Fibroblast of the aortic adventitia (primary cell): ENCODE measurements at regions not wholly inside any gene's neighbourhood (a gene's known extent, or its start where the extent isn't known, plus 50 kb on each side); places are given as distances from the start of the nearest gene placed in this dataset.

Source experiments
- DNase-seq: peaks from one replicate; pipeline ENCODE4 v3.0.0-alpha.2; 2010; ENCODE audit warnings: low read depth
- H3K4me3 ChIP-seq: 2 replicates; pipeline ENCODE4 v1.5.1; 2011; ENCODE audit warnings: low read depth, mild to moderate bottlenecking, control low read depth, low read length, moderate library complexity
- TF ChIP-seq, protein P1 (sequence below): IDR thresholded peaks from 2 replicates; pipeline ENCODE4 v1.5.1; 2011; ENCODE audit warnings: mild to moderate bottlenecking, low read length, control low read depth, inconsistent platforms; ENCODE audit not compliant: insufficient read depth

DNA sequence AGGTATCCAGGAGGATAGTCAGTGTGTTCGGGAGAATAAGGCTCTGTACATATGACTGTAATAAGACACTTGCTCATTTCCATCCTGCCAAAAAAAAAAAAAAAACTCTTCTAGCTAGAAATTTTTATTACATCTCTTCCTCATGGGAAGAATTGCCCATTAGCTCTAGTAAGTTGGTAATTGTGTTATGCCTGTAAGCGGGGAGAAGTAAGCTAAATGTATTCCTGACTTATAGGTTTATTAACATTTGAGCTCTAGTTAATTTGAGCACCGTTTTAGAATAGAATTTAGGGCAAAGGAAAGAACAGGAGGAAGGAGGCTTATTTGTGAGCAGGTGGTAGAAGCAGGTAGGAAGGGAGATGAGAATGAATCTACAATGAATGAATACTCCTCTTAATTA is 1210.6 kb downstream of the SORCS1 start:
- no peak overlapping the region for H3K4me3 ChIP-seq
- no peak for DNase-seq
- TF ChIP-seq, protein P1, sequence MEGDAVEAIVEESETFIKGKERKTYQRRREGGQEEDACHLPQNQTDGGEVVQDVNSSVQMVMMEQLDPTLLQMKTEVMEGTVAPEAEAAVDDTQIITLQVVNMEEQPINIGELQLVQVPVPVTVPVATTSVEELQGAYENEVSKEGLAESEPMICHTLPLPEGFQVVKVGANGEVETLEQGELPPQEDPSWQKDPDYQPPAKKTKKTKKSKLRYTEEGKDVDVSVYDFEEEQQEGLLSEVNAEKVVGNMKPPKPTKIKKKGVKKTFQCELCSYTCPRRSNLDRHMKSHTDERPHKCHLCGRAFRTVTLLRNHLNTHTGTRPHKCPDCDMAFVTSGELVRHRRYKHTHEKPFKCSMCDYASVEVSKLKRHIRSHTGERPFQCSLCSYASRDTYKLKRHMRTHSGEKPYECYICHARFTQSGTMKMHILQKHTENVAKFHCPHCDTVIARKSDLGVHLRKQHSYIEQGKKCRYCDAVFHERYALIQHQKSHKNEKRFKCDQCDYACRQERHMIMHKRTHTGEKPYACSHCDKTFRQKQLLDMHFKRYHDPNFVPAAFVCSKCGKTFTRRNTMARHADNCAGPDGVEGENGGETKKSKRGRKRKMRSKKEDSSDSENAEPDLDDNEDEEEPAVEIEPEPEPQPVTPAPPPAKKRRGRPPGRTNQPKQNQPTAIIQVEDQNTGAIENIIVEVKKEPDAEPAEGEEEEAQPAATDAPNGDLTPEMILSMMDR = no peak

DNA sequence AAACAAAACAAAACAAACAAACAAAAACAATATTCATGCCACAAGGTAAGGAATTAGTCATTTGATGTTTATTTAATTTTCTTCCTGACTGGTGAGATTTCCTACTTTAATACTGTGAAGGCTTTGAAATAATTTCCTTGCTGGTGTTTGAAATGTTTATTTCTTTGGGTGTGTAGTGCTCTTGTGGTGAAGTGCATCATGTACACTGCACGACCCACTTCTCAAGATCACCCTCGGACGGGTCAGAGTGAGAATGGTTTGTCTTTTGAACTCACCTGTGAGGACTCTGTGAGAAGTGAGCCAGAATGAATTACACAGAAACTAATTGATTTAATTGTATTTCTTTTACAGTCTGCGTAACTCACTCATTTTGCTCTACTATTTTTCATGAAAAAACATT is 1211.5 kb downstream of the SORCS1 start:
- TF ChIP-seq, protein P1 = no peak
- no peak overlapping the region for H3K4me3 ChIP-seq
- DNase-seq = no peak

DNA sequence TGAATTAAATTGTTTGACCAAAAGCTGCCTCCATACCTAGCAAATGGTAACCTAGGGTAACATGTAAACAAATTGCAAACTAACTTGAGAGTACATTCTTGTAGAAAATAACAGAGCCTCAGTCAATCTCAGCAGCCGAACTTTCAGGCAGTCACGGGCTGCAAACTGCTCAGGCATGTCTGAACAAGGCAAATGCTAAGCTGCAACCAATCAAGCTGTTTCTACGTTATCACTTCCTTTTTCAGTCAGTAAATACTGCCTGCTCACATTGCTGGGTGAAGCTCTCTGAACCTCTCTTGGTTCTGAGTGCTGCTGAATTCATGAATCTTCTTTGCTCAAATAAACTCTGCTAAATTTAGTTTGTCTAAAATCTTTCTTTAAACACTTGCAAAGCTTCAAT is 1212.4 kb downstream of the SORCS1 start:
- peak; percentile 21 for DNase-seq
- no peak overlapping the region for H3K4me3 ChIP-seq
- TF ChIP-seq, protein P1 = no peak

DNA sequence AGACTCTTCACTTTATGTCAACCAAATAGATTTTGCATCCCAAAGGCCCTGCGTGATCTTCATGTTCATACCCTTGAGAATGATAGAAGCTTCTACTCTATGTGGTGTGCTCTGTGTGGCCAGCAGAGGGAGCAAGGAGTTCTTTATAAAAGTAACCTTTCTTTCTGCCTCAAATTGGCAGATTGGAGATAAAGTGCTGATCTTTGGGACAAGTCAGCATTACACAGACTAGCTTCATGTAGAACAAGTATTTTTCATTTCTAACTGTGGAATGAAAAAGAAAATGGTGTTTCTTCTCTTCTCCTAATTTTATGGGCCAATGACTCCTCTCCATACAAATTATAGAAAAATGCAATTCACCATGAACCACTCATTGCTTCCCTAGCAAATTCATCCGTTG is 1214.1 kb downstream of the SORCS1 start:
- peak; percentile 49 for DNase-seq
- TF ChIP-seq, protein P1 = peak; percentile 73
- no peak overlapping the region for H3K4me3 ChIP-seq

DNA sequence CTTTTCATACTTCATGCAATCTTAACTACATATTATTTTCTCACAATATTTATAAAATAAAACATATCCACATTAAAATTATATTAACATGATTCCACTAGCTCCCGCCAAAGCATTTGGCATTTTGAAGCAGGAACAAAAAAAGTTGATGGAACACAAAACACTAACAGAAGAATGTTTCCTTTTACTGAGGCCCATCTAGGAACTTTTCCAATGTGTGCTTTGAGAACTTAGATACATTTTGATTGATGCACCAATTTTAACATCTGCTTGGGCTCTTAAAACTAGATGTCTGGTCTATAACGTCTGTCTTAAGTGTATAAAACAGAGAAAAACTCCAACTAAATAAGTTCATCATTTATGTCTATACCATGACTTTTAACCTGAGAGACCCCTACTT is 1214.8 kb downstream of the SORCS1 start:
- H3K4me3 ChIP-seq = no peak overlapping the region
- DNase-seq = no peak
- TF ChIP-seq, protein P1 = no peak

DNA sequence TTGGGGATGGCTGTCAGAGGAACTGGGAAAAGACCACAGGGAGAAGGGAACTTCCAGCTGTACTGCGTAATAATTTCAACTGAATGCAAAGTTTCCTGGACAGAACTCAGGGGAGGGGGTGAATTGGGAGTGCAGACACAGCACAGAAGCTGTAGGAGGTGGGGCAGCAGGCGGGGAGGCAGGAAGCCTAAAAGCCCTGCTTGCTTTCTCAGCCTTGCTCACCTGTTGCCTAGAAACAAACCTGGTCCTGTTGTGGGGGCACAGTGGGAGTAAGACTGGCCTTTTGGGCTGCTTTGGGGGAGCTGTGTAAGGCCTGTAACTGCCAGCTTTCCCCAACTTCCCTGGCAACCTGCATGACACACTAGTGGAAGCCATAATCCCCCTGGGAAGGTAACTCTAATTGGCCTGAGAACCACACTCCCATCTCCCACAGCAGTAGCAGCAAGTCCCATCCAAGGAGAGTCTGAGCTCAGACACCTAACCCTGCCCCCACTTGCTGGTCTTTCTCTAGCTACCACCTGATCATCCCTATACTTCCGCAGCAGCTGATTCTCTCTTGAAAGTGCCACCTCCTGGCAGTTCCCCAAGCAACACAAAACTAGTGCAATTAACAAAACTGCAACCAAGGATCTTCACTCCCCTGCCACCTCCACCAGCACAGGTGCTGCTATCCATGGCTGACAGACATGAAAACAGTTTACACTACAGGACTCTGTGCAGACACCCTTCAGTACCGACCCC is 1239.3 kb downstream of the SORCS1 start:
- H3K4me3 ChIP-seq = no peak overlapping the region
- TF ChIP-seq, protein P1 = no peak

DNA sequence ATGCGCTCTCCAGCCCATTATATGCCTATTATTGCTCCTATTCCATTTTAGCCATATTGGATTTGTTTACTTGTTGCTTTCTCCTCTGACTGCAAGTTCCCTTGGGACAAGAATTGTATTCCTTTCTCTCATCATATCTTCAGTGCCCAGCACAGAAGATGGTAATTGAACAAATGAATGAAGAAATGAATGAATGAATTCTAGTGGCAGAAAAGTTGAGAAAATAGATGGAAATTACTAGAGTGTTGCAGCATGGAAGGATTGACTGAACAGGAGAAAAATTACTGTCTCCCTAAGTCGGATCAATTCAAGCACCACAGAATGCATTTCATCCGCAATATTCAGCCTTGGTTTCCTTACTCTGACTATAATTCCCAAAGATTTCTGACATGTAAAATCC is 1243.2 kb downstream of the SORCS1 start:
- DNase-seq = no peak
- TF ChIP-seq, protein P1 = no peak
- H3K4me3 ChIP-seq = no peak overlapping the region

More for the DNA sequence above, 1239.3 kb downstream of the SORCS1 start:
- DNase-seq = no peak
